Activated naive CD4-positive, alpha-beta T cell treated with anti-CD3 and anti-CD28 coated beads, Interleukin-2, amount 10 ng/mL, durations not matched to agents 7 days and 5 days (primary cell): ENCODE measurements at regions not wholly inside any gene's neighbourhood (a gene's known extent, or its start where the extent isn't known, plus 50 kb on each side); places are given as distances from the start of the nearest gene placed in this dataset.

Experiments used
- CTCF ChIA-PET: fragments of 350-600 bp; sonication (Branson Sonifier 250); formaldehyde crosslinking; loops from one replicate; lab custom pipeline; 2021; ENCODE audit warnings: antibody characterized with exemption; lab: Charles Lee
- DNase-seq: peaks from one replicate; pipeline ENCODE4 v3.0.0-alpha.2; 2020
- H3K27ac Mint-ChIP-seq: one replicate; pipeline ENCODE4 v1.8.0; 2021; ENCODE audit warnings: mild to moderate bottlenecking, moderate library complexity, mixed read lengths
- H3K27me3 Mint-ChIP-seq: one replicate; pipeline ENCODE4 v1.8.0; 2021; ENCODE audit warnings: mild to moderate bottlenecking, mixed read lengths
- H3K36me3 Mint-ChIP-seq: one replicate; pipeline ENCODE4 v1.8.0; 2021; ENCODE audit warnings: mixed read lengths
- H3K4me1 Mint-ChIP-seq: one replicate; pipeline ENCODE4 v1.8.0; 2021; ENCODE audit warnings: mixed read lengths
- H3K4me3 Mint-ChIP-seq: one replicate; pipeline ENCODE4 v1.8.0; 2021; ENCODE audit warnings: mild to moderate bottlenecking, moderate library complexity, mixed read lengths
- H3K9me3 Mint-ChIP-seq: one replicate; pipeline ENCODE4 v1.8.0; 2021; ENCODE audit warnings: mixed read lengths

GRCh38 chr17:72404872-72405271, 284.1 kb downstream of the SOX9 start:
- Mint-ChIP-seq H3K4me3 (no peak overlapping the region), H3K27ac (no peak overlapping the region), H3K9me3 (peaks cover 3% of the 10 kb centered on the region), H3K36me3 (no peaks in the 10 kb centered on the region), H3K4me1 (no peaks in the 10 kb centered on the region), H3K27me3 (no peaks in the 10 kb centered on the region)
- CTCF ChIA-PET: interaction anchor here (0.7 kb wide), 1 partner anchor 1039 kb away, joined by 4 read pairs; no protein-coding TSS in a partner anchor
- no peak for DNase-seq

- H3K36me3 Mint-ChIP-seq: no peaks in the 10 kb centered on the region
- CTCF ChIA-PET: no interaction called here
- H3K4me1 Mint-ChIP-seq: no peaks in the 10 kb centered on the region
- H3K27ac Mint-ChIP-seq: no peak overlapping the region
- no peaks in the 10 kb centered on the region for H3K27me3 Mint-ChIP-seq
- H3K4me3 Mint-ChIP-seq: no peak overlapping the region
- no peak for DNase-seq
- H3K9me3 Mint-ChIP-seq: peaks cover 3% of the 10 kb centered on the region
Observed at GRCh38 chr17:72405662-72406230, 284.9 kb downstream of the SOX9 start.

- Mint-ChIP-seq H3K4me1 (no peaks in the 10 kb centered on the region), H3K27me3 (no peaks in the 10 kb centered on the region), H3K27ac (no peak overlapping the region), H3K36me3 (no peaks in the 10 kb centered on the region), H3K9me3 (peaks cover 3% of the 10 kb centered on the region), H3K4me3 (no peak overlapping the region)
- no peak for DNase-seq
- CTCF ChIA-PET: no interaction called here
Observed at GRCh38 chr17:72406498-72406897, 285.7 kb downstream of the SOX9 start.

GRCh38 chr17:72407336-72407909, 286.6 kb downstream of the SOX9 start:
- Mint-ChIP-seq H3K4me3 (no peak overlapping the region), H3K9me3 (peaks cover 3% of the 10 kb centered on the region), H3K36me3 (no peaks in the 10 kb centered on the region), H3K27me3 (no peaks in the 10 kb centered on the region), H3K4me1 (no peaks in the 10 kb centered on the region), H3K27ac (no peak overlapping the region)
- DNase-seq: no peak
- CTCF ChIA-PET: no interaction called here

- H3K36me3 Mint-ChIP-seq: no peaks in the 10 kb centered on the region
- peaks cover 3% of the 10 kb centered on the region for H3K9me3 Mint-ChIP-seq
- no peaks in the 10 kb centered on the region for H3K4me1 Mint-ChIP-seq
- H3K27ac Mint-ChIP-seq: no peak overlapping the region
- H3K27me3 Mint-ChIP-seq: no peaks in the 10 kb centered on the region
- DNase-seq: no peak
- CTCF ChIA-PET: no interaction called here
- H3K4me3 Mint-ChIP-seq: no peak overlapping the region
Observed at GRCh38 chr17:72407931-72408330, 287.1 kb downstream of the SOX9 start.

GRCh38 chr17:72408641-72409040, 287.8 kb downstream of the SOX9 start:
- Mint-ChIP-seq H3K36me3 (no peaks in the 10 kb centered on the region), H3K27me3 (no peaks in the 10 kb centered on the region), H3K4me1 (no peaks in the 10 kb centered on the region), H3K27ac (no peak overlapping the region), H3K9me3 (peaks cover 3% of the 10 kb centered on the region), H3K4me3 (no peak overlapping the region)
- DNase-seq: no peak
- CTCF ChIA-PET: no interaction called here

GRCh38 chr17:72409405-72410002, 288.7 kb downstream of the SOX9 start:
- CTCF ChIA-PET: no interaction called here
- Mint-ChIP-seq H3K27ac (no peak overlapping the region), H3K27me3 (no peaks in the 10 kb centered on the region), H3K36me3 (no peaks in the 10 kb centered on the region), H3K4me3 (no peak overlapping the region), H3K9me3 (peaks cover 3% of the 10 kb centered on the region), H3K4me1 (no peaks in the 10 kb centered on the region)
- DNase-seq: no peak

GRCh38 chr17:72411124-72411563, 290.3 kb downstream of the SOX9 start:
- Mint-ChIP-seq H3K4me3 (no peak overlapping the region), H3K27ac (no peak overlapping the region), H3K27me3 (peaks cover 4% of the 10 kb centered on the region), H3K36me3 (no peaks in the 10 kb centered on the region), H3K4me1 (no peaks in the 10 kb centered on the region), H3K9me3 (peaks cover 3% of the 10 kb centered on the region)
- CTCF ChIA-PET: no interaction called here
- no peak for DNase-seq

- peaks cover 4% of the 10 kb centered on the region for H3K27me3 Mint-ChIP-seq
- DNase-seq: no peak
- H3K4me1 Mint-ChIP-seq: no peaks in the 10 kb centered on the region
- CTCF ChIA-PET: no interaction called here
- peaks cover 6% of the 10 kb centered on the region for H3K9me3 Mint-ChIP-seq
- no peak overlapping the region for H3K27ac Mint-ChIP-seq
- no peak overlapping the region for H3K4me3 Mint-ChIP-seq
- peaks cover 1% of the 10 kb centered on the region for H3K36me3 Mint-ChIP-seq
Observed at GRCh38 chr17:72412650-72413076, 291.8 kb downstream of the SOX9 start.

GRCh38 chr17:72413077-72414031, 292.5 kb downstream of the SOX9 start:
- Mint-ChIP-seq H3K4me3 (no peak overlapping the region), H3K4me1 (no peaks in the 10 kb centered on the region), H3K9me3 (peaks cover 11% of the 10 kb centered on the region), H3K36me3 (peaks cover 1% of the 10 kb centered on the region), H3K27ac (no peak overlapping the region), H3K27me3 (peaks cover 4% of the 10 kb centered on the region)
- CTCF ChIA-PET: no interaction called here
- no peak for DNase-seq

GRCh38 chr17:72414032-72414396, 293.2 kb downstream of the SOX9 start:
- CTCF ChIA-PET: no interaction called here
- Mint-ChIP-seq H3K4me1 (no peaks in the 10 kb centered on the region), H3K27me3 (peaks cover 4% of the 10 kb centered on the region), H3K9me3 (peaks cover 16% of the 10 kb centered on the region), H3K4me3 (no peak overlapping the region), H3K27ac (no peak overlapping the region), H3K36me3 (peaks cover 1% of the 10 kb centered on the region)
- no peak for DNase-seq

- CTCF ChIA-PET: no interaction called here
- H3K4me1 Mint-ChIP-seq: no peaks in the 10 kb centered on the region
- DNase-seq: no peak
- H3K9me3 Mint-ChIP-seq: peaks cover 17% of the 10 kb centered on the region
- peaks cover 4% of the 10 kb centered on the region for H3K27me3 Mint-ChIP-seq
- no peak overlapping the region for H3K4me3 Mint-ChIP-seq
- no peak overlapping the region for H3K27ac Mint-ChIP-seq
- H3K36me3 Mint-ChIP-seq: peaks cover 1% of the 10 kb centered on the region
Observed at GRCh38 chr17:72414967-72415853, 294.4 kb downstream of the SOX9 start.

- CTCF ChIA-PET: no interaction called here
- H3K4me1 Mint-ChIP-seq: no peaks in the 10 kb centered on the region
- H3K27me3 Mint-ChIP-seq: peaks cover 4% of the 10 kb centered on the region
- H3K36me3 Mint-ChIP-seq: peaks cover 1% of the 10 kb centered on the region
- H3K27ac Mint-ChIP-seq: no peak overlapping the region
- no peak overlapping the region for H3K4me3 Mint-ChIP-seq
- DNase-seq: no peak
- peaks cover 17% of the 10 kb centered on the region for H3K9me3 Mint-ChIP-seq
Observed at GRCh38 chr17:72416054-72416675, 295.3 kb downstream of the SOX9 start.
